ENCODE measurements at regions not wholly inside any gene's neighbourhood (a gene's known extent, or its start where the extent isn't known, plus 50 kb on each side); places are given as distances from the start of the nearest gene placed in this dataset.

GRCh38 chr2:12931186-12931844 lies 214.6 kb downstream of the TRIB2 start:
- peaks cover 46% of the 10 kb centered on the region for H3K4me1 Mint-ChIP-seq
- H3K27me3 ChIP-seq = no peaks in the 10 kb centered on the region
- H4K20me1 ChIP-seq (ENCODE audit: low read depth) = no peaks in the 10 kb centered on the region
- peaks cover 2% of the 10 kb centered on the region for H3K27me3 Mint-ChIP-seq (ENCODE audit: insufficient read depth, low read depth)
- no peaks in the 10 kb centered on the region for H3F3A ChIP-seq (ENCODE audit: low read depth)
- no peaks in the 10 kb centered on the region for H3K79me2 ChIP-seq (ENCODE audit: low read depth)
- H3K27ac Mint-ChIP-seq = no peak overlapping the region
- no peak overlapping the region for H2AFZ ChIP-seq (replicated peaks)
- no peak overlapping the region for H3K27ac ChIP-seq
- H3K9me3 Mint-ChIP-seq = peaks cover 2% of the 10 kb centered on the region
- H3K4me2 ChIP-seq = no peak overlapping the region
- H3K9ac ChIP-seq = no peak overlapping the region
- peaks cover 19% of the 10 kb centered on the region for H3K4me1 ChIP-seq
- H3K4me3 Mint-ChIP-seq = no peak overlapping the region
- H3K36me3 Mint-ChIP-seq = no peaks in the 10 kb centered on the region
- H3K9me3 ChIP-seq (ENCODE audit: low read depth) = no peaks in the 10 kb centered on the region
- H3K36me3 ChIP-seq = no peaks in the 10 kb centered on the region
- H3K4me3 ChIP-seq = no peak overlapping the region
- TF ChIP-seq, protein P1, sequence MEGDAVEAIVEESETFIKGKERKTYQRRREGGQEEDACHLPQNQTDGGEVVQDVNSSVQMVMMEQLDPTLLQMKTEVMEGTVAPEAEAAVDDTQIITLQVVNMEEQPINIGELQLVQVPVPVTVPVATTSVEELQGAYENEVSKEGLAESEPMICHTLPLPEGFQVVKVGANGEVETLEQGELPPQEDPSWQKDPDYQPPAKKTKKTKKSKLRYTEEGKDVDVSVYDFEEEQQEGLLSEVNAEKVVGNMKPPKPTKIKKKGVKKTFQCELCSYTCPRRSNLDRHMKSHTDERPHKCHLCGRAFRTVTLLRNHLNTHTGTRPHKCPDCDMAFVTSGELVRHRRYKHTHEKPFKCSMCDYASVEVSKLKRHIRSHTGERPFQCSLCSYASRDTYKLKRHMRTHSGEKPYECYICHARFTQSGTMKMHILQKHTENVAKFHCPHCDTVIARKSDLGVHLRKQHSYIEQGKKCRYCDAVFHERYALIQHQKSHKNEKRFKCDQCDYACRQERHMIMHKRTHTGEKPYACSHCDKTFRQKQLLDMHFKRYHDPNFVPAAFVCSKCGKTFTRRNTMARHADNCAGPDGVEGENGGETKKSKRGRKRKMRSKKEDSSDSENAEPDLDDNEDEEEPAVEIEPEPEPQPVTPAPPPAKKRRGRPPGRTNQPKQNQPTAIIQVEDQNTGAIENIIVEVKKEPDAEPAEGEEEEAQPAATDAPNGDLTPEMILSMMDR (IDR thresholded peaks at IDR 0.05) = peak; percentile 81
- no peak for TF ChIP-seq EZH2phosphoT487 (IDR thresholded peaks at IDR 0.05)
- no peak for TF ChIP-seq EZH2 (IDR thresholded peaks at IDR 0.05)
- peak; percentile 51 for DNase-seq (ENCODE audit: low spot score)

DNA sequence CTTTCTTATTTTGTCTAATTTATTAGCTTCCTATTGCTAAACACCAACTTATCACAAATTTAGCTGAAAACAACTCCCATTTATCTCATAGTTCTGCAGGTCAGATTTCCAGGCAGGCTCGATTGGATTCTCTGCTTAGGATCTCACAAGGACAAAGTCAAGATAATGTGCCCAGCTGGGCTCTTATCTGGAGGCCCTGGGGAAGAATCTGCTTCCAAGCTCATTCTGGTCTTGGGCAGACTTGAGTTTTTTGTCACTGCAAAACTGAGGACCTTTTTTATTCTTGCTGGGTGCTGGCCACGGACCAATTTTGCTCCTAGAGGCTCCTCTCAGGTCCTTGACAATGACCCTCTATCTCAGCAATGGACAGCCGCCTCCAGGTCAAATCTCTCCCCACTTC lies 215.5 kb downstream of the TRIB2 start:
- no peaks in the 10 kb centered on the region for H3K27me3 ChIP-seq
- H4K20me1 ChIP-seq (ENCODE audit: low read depth) = no peaks in the 10 kb centered on the region
- peaks cover 46% of the 10 kb centered on the region for H3K4me1 Mint-ChIP-seq
- H3K4me2 ChIP-seq = no peak overlapping the region
- H3K36me3 ChIP-seq = no peaks in the 10 kb centered on the region
- peaks cover 2% of the 10 kb centered on the region for H3K27me3 Mint-ChIP-seq (ENCODE audit: insufficient read depth, low read depth)
- no peaks in the 10 kb centered on the region for H3F3A ChIP-seq (ENCODE audit: low read depth)
- H3K9me3 Mint-ChIP-seq = no peaks in the 10 kb centered on the region
- no peak for DNase-seq (ENCODE audit: low spot score)
- no peak overlapping the region for H3K27ac Mint-ChIP-seq
- H3K36me3 Mint-ChIP-seq = no peaks in the 10 kb centered on the region
- no peak overlapping the region for H3K4me3 Mint-ChIP-seq
- H3K4me3 ChIP-seq = no peak overlapping the region
- H2AFZ ChIP-seq (replicated peaks) = no peak overlapping the region
- H3K4me1 ChIP-seq = peaks cover 19% of the 10 kb centered on the region
- no peaks in the 10 kb centered on the region for H3K9me3 ChIP-seq (ENCODE audit: low read depth)
- H3K79me2 ChIP-seq (ENCODE audit: low read depth) = no peaks in the 10 kb centered on the region
- TF ChIP-seq EZH2 (IDR thresholded peaks at IDR 0.05) (no peak), EZH2phosphoT487 (IDR thresholded peaks at IDR 0.05) (no peak)
- TF ChIP-seq, protein P1 (IDR thresholded peaks at IDR 0.05) = no peak
- H3K9ac ChIP-seq = no peak overlapping the region
- H3K27ac ChIP-seq = no peak overlapping the region

- Histone ChIP-seq H4K20me1 (ENCODE audit: low read depth) (no peaks in the 10 kb centered on the region), H3K27ac (no peak overlapping the region), H3K4me3 (no peak overlapping the region), H3K9me3 (ENCODE audit: low read depth) (no peaks in the 10 kb centered on the region), H3K79me2 (ENCODE audit: low read depth) (no peaks in the 10 kb centered on the region), H3K27me3 (no peaks in the 10 kb centered on the region), H3K36me3 (no peaks in the 10 kb centered on the region), H2AFZ (replicated peaks) (no peak overlapping the region), H3K4me1 (peaks cover 6% of the 10 kb centered on the region), H3K9ac (no peak overlapping the region), H3K4me2 (no peak overlapping the region), H3F3A (ENCODE audit: low read depth) (no peaks in the 10 kb centered on the region)
- no peaks in the 10 kb centered on the region for H3K36me3 Mint-ChIP-seq
- DNase-seq (ENCODE audit: low spot score) = no peak
- H3K27me3 Mint-ChIP-seq (ENCODE audit: insufficient read depth, low read depth) = peaks cover 2% of the 10 kb centered on the region
- no peak overlapping the region for H3K27ac Mint-ChIP-seq
- TF ChIP-seq EZH2phosphoT487 (IDR thresholded peaks at IDR 0.05) = no peak
- TF ChIP-seq EZH2 (IDR thresholded peaks at IDR 0.05) = no peak
- TF ChIP-seq, protein P1 (IDR thresholded peaks at IDR 0.05) = no peak
- no peaks in the 10 kb centered on the region for H3K9me3 Mint-ChIP-seq
- peaks cover 35% of the 10 kb centered on the region for H3K4me1 Mint-ChIP-seq
- no peak overlapping the region for H3K4me3 Mint-ChIP-seq
Measured at GRCh38 chr2:12934146-12934756, 217.5 kb downstream of the TRIB2 start.
